PC-9 (cell line): ENCODE measurements at regions not wholly inside any gene's neighbourhood (a gene's known extent, or its start where the extent isn't known, plus 50 kb on each side); places are given as distances from the start of the nearest gene placed in this dataset.
"Not testable (repeated sequence)": the region's sequence is repeated elsewhere in the genome, so short reads cannot be mapped to it uniquely, and the experiment has no call there.

Experiments used
- CTCF ChIP-seq: fragments of 200-600 bp; sonication (generic); conservative IDR thresholded peaks from 2 replicates; pipeline ENCODE4 v1.6.1; 2017; ENCODE audit warnings: mixed run types, antibody characterized with exemption, mild to moderate bottlenecking, moderate library complexity
- EZH2 ChIP-seq: fragments of 200-600 bp; sonication (generic); IDR thresholded peaks from 2 replicates; pipeline ENCODE4 v1.8.0; 2017; ENCODE audit warnings: antibody characterized with exemption, low read depth

- not testable (repeated sequence) for TF ChIP-seq CTCF, EZH2
These were observed 205.6 kb downstream of the LNPK start for GRCh38 chr2:175796422-175796821.
